GM23338 (cell line): ENCODE measurements at regions not wholly inside any gene's neighbourhood (a gene's known extent, or its start where the extent isn't known, plus 50 kb on each side); places are given as distances from the start of the nearest gene placed in this dataset.

ENCODE experiments used
- ATAC-seq: fragments of 200-7000 bp; cut with Tn5 transposase; 3 replicates; pipeline ENCODE4 v1.9.1; 2020
- DNase-seq: peaks from one replicate; pipeline ENCODE4 v3.0.0-alpha.2; 2015; ENCODE audit warnings: low spot score
- H2AFZ ChIP-seq: fragments of 200-600 bp; sonication (generic); 2 replicates; pipeline ENCODE4 v1.8.0; 2016; ENCODE audit warnings: antibody characterized with exemption, mild to moderate bottlenecking, moderate library complexity
- H3F3A ChIP-seq: fragments of 200-600 bp; sonication (generic); replicated peaks from 2 replicates; pipeline ENCODE4 v1.8.0; 2017; ENCODE audit warnings: antibody characterized with exemption, mixed run types, low read depth
- H3K27ac ChIP-seq: fragments of 200-600 bp; sonication (generic); 2 replicates; pipeline ENCODE4 v1.6.1; 2016; ENCODE audit warnings: low read depth
- H3K27me3 ChIP-seq: fragments of 200-600 bp; sonication (generic); 2 replicates; pipeline ENCODE4 v1.8.0; 2016; ENCODE audit warnings: mild to moderate bottlenecking, mixed run types, moderate library complexity; ENCODE audit not compliant: insufficient read depth
- H3K36me3 ChIP-seq: fragments of 200-600 bp; sonication (generic); 2 replicates; pipeline ENCODE4 v1.8.0; 2016; ENCODE audit warnings: mild to moderate bottlenecking; ENCODE audit not compliant: insufficient read depth
- H3K4me1 ChIP-seq: fragments of 200-600 bp; sonication (generic); 2 replicates; pipeline ENCODE4 v1.8.0; 2016; ENCODE audit warnings: mild to moderate bottlenecking, moderate library complexity; ENCODE audit not compliant: insufficient read depth
- H3K4me2 ChIP-seq: fragments of 200-600 bp; sonication (generic); 2 replicates; pipeline ENCODE4 v1.7.1; 2017; ENCODE audit warnings: mixed run types
- H3K4me3 ChIP-seq: fragments of 200-600 bp; sonication (generic); 2 replicates; pipeline ENCODE4 v1.6.1; 2016; ENCODE audit warnings: mixed run types
- H3K79me2 ChIP-seq: fragments of 200-600 bp; sonication (generic); replicated peaks from 2 replicates; pipeline ENCODE4 v1.8.0; 2017; ENCODE audit warnings: mild to moderate bottlenecking; ENCODE audit not compliant: insufficient read depth
- H3K9me2 ChIP-seq: fragments of 200-600 bp; sonication (generic); 2 replicates; pipeline ENCODE4 v1.8.0; 2017; ENCODE audit not compliant: insufficient read depth
- H4K20me1 ChIP-seq: fragments of 200-600 bp; sonication (generic); replicated peaks from 2 replicates; pipeline ENCODE4 v1.8.0; 2017; ENCODE audit warnings: mild to moderate bottlenecking; ENCODE audit not compliant: insufficient read depth
- H3K27ac Mint-ChIP-seq: 2 replicates; pipeline ENCODE4 v1.8.0; 2020; ENCODE audit warnings: inconsistent platforms, mild to moderate bottlenecking, moderate library complexity, mixed read lengths
- H3K27me3 Mint-ChIP-seq: 3 replicates; pipeline ENCODE4 v1.8.0; 2022; ENCODE audit warnings: low read depth, mild to moderate bottlenecking, moderate library complexity, mixed read lengths, inconsistent platforms; ENCODE audit not compliant: insufficient read depth, poor library complexity
- H3K36me3 Mint-ChIP-seq: 3 replicates; pipeline ENCODE4 v1.8.0; 2021; ENCODE audit warnings: low read depth, mild to moderate bottlenecking, inconsistent platforms, moderate library complexity, mixed read lengths
- H3K4me1 Mint-ChIP-seq: 3 replicates; pipeline ENCODE4 v1.8.0; 2020; ENCODE audit warnings: mild to moderate bottlenecking, inconsistent platforms, mixed read lengths
- H3K4me3 Mint-ChIP-seq: 3 replicates; pipeline ENCODE4 v1.8.0; 2021; ENCODE audit warnings: moderate library complexity, mild to moderate bottlenecking, inconsistent platforms, mixed read lengths
- H3K9me3 Mint-ChIP-seq: 3 replicates; pipeline ENCODE4 v1.8.0; 2020; ENCODE audit warnings: moderate library complexity, mild to moderate bottlenecking, inconsistent platforms, mixed read lengths
- CREB1 ChIP-seq: fragments of 250-450 bp; sonication (Bioruptor Pico); IDR thresholded peaks from 2 replicates; pipeline ENCODE4 v1.5.0; 2020; ENCODE audit warnings: low read depth, mild to moderate bottlenecking, moderate library complexity
- EZH2 ChIP-seq: fragments of 200-600 bp; sonication (generic); IDR thresholded peaks from one replicate; pipeline ENCODE4 v1.8.0; 2017; ENCODE audit warnings: antibody characterized with exemption, mild to moderate bottlenecking, low read depth; ENCODE audit not compliant: unreplicated experiment
- EZH2phosphoT487 ChIP-seq: fragments of 200-600 bp; sonication (generic); IDR thresholded peaks from one replicate; pipeline ENCODE4 v1.8.1; 2018; ENCODE audit warnings: antibody characterized with exemption; ENCODE audit not compliant: unreplicated experiment
- JUNB ChIP-seq: IDR thresholded peaks from one replicate; pipeline ENCODE4 v1.6.1; 2016; ENCODE audit warnings: antibody characterized with exemption; ENCODE audit not compliant: unreplicated experiment
- NANOG ChIP-seq: IDR thresholded peaks from 2 replicates; pipeline ENCODE4 v1.6.1; 2016; ENCODE audit warnings: antibody characterized with exemption, borderline replicate concordance
- POLR2AphosphoS5 ChIP-seq: IDR thresholded peaks from 2 replicates; pipeline ENCODE4 v1.6.1; 2016; ENCODE audit warnings: antibody characterized with exemption, low read depth
- STAT1 ChIP-seq: IDR thresholded peaks from one replicate; pipeline ENCODE4 v1.6.1; 2016; ENCODE audit warnings: antibody characterized with exemption; ENCODE audit not compliant: unreplicated experiment
- TF ChIP-seq, protein P1 (sequence below): fragments of 250-450 bp; sonication (Bioruptor Pico); IDR thresholded peaks from 2 replicates; pipeline ENCODE4 v1.5.0; 2020; ENCODE audit warnings: mild to moderate bottlenecking, moderate library complexity
- TF ChIP-seq, protein P2 (sequence below): IDR thresholded peaks from 2 replicates; pipeline ENCODE4 v1.6.1; 2016; ENCODE audit warnings: antibody characterized with exemption

DNA sequence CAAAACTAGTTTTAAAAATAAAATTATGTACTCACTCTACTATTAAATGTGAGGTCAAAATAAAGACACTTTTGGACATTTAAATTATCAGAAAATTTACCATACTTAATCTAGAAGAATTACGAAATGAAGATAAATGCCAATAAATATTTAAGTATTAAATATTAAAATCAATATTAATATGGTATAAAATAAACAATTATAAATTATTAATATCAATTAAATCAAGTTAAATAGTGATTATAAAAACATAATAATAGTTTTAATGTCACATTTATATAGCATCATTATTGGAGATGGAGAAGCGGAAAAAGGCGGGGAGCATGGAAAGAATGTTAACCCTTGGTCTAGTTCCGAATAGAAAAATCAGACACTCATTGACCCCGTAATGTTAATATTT, 224.3 kb upstream of the MDGA2 start:
- Mint-ChIP-seq H3K27me3 (no peaks in the 10 kb centered on the region), H3K36me3 (no peaks in the 10 kb centered on the region), H3K4me3 (no peak overlapping the region), H3K27ac (no peak overlapping the region), H3K9me3 (no peaks in the 10 kb centered on the region; the same call in 2 of the 3 replicates), H3K4me1 (no peaks in the 10 kb centered on the region)
- no peaks in the 10 kb centered on the region for H3F3A ChIP-seq
- no peaks in the 10 kb centered on the region for H4K20me1 ChIP-seq
- TF ChIP-seq EZH2 = no peak
- H3K9me2 ChIP-seq = no peaks in the 10 kb centered on the region
- H3K36me3 ChIP-seq = no peaks in the 10 kb centered on the region
- ATAC-seq (no peak), DNase-seq (no peak)
- H3K27ac ChIP-seq = no peak overlapping the region
- no peaks in the 10 kb centered on the region for H3K4me1 ChIP-seq
- H2AFZ ChIP-seq = no peak overlapping the region
- no peak overlapping the region for H3K4me3 ChIP-seq
- no peak overlapping the region for H3K4me2 ChIP-seq
- no peaks in the 10 kb centered on the region for H3K27me3 ChIP-seq
- peaks cover 20% of the 10 kb centered on the region for H3K79me2 ChIP-seq

DNA sequence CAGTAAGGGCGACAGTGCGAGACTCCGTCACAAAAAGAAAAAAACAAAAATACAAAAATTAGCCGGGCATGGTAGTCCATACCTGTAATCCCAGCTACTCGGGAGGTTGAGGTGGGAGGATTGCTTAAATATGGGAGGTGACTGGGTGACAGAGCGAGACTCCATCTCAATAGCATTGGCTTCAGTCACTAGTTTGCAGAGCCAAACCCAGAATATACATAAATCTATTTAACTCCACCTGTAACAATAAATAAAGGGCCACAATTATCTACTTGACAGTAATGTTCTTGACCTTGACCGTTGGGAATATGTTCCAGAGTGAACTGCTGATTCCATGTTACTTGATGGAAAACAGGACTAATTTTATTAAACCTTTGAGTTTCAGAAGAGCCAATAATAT, 198.9 kb upstream of the MDGA2 start:
- DNase-seq (no peak), ATAC-seq (no peak)
- Histone ChIP-seq H3K4me1 (no peaks in the 10 kb centered on the region), H2AFZ (no peak overlapping the region), H3K27ac (no peak overlapping the region), H3K4me3 (no peak overlapping the region), H3K9me2 (no peaks in the 10 kb centered on the region), H3F3A (no peaks in the 10 kb centered on the region), H4K20me1 (no peaks in the 10 kb centered on the region), H3K4me2 (no peak overlapping the region), H3K27me3 (no peaks in the 10 kb centered on the region), H3K36me3 (no peaks in the 10 kb centered on the region), H3K79me2 (no peaks in the 10 kb centered on the region)
- Mint-ChIP-seq H3K27ac (no peak overlapping the region), H3K9me3 (no peaks in the 10 kb centered on the region; the same call in 2 of the 3 replicates), H3K36me3 (no peaks in the 10 kb centered on the region), H3K4me3 (no peak overlapping the region), H3K27me3 (no peaks in the 10 kb centered on the region), H3K4me1 (no peaks in the 10 kb centered on the region)
- no peak for TF ChIP-seq JUNB
- no peak for TF ChIP-seq NANOG
- no peak for TF ChIP-seq CREB1

DNA sequence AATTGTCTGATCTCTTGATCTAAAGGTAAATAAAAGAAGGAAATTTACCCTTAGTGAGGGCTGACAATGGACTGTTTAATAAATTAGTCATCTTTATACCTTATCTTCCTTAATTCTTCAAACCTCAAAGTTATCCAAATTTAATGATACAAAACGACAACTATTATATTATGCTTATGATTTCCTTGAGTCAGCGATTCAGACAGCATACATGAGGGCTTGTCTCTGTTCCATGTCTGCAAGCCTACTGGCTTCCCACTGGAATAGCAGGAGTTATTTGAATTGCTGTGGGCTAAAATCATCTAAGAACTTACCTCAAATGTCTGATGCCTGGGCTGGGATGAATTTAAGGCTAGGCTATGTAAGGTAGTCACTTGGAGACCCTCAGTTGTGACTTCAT, 197.2 kb upstream of the MDGA2 start:
- Mint-ChIP-seq H3K27ac (no peak overlapping the region), H3K9me3 (no peaks in the 10 kb centered on the region; the same call in 2 of the 3 replicates)
- H3K79me2 ChIP-seq = no peaks in the 10 kb centered on the region
- TF ChIP-seq EZH2phosphoT487 (no peak), STAT1 (no peak), POLR2AphosphoS5 (no peak), JUNB (no peak)
- TF ChIP-seq, protein P1, sequence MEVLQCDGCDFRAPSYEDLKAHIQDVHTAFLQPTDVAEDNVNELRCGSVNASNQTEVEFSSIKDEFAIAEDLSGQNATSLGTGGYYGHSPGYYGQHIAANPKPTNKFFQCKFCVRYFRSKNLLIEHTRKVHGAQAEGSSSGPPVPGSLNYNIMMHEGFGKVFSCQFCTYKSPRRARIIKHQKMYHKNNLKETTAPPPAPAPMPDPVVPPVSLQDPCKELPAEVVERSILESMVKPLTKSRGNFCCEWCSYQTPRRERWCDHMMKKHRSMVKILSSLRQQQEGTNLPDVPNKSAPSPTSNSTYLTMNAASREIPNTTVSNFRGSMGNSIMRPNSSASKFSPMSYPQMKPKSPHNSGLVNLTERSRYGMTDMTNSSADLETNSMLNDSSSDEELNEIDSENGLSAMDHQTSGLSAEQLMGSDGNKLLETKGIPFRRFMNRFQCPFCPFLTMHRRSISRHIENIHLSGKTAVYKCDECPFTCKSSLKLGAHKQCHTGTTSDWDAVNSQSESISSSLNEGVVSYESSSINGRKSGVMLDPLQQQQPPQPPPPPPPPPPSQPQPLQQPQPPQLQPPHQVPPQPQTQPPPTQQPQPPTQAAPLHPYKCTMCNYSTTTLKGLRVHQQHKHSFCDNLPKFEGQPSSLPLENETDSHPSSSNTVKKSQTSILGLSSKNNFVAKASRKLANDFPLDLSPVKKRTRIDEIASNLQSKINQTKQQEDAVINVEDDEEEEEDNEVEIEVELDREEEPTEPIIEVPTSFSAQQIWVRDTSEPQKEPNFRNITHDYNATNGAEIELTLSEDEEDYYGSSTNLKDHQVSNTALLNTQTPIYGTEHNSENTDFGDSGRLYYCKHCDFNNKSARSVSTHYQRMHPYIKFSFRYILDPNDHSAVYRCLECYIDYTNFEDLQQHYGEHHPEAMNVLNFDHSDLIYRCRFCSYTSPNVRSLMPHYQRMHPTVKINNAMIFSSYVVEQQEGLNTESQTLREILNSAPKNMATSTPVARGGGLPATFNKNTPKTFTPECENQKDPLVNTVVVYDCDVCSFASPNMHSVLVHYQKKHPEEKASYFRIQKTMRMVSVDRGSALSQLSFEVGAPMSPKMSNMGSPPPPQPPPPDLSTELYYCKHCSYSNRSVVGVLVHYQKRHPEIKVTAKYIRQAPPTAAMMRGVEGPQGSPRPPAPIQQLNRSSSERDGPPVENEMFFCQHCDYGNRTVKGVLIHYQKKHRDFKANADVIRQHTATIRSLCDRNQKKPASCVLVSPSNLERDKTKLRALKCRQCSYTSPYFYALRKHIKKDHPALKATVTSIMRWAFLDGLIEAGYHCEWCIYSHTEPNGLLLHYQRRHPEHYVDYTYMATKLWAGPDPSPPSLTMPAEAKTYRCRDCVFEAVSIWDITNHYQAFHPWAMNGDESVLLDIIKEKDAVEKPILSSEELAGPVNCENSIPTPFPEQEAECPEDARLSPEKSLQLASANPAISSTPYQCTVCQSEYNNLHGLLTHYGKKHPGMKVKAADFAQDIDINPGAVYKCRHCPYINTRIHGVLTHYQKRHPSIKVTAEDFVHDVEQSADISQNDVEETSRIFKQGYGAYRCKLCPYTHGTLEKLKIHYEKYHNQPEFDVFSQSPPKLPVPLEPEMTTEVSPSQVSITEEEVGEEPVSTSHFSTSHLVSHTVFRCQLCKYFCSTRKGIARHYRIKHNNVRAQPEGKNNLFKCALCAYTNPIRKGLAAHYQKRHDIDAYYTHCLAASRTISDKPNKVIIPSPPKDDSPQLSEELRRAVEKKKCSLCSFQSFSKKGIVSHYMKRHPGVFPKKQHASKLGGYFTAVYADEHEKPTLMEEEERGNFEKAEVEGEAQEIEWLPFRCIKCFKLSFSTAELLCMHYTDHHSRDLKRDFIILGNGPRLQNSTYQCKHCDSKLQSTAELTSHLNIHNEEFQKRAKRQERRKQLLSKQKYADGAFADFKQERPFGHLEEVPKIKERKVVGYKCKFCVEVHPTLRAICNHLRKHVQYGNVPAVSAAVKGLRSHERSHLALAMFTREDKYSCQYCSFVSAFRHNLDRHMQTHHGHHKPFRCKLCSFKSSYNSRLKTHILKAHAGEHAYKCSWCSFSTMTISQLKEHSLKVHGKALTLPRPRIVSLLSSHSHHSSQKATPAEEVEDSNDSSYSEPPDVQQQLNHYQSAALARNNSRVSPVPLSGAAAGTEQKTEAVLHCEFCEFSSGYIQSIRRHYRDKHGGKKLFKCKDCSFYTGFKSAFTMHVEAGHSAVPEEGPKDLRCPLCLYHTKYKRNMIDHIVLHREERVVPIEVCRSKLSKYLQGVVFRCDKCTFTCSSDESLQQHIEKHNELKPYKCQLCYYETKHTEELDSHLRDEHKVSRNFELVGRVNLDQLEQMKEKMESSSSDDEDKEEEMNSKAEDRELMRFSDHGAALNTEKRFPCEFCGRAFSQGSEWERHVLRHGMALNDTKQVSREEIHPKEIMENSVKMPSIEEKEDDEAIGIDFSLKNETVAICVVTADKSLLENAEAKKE (CRISPR knock-in tag) = no peak
- TF ChIP-seq, protein P2, sequence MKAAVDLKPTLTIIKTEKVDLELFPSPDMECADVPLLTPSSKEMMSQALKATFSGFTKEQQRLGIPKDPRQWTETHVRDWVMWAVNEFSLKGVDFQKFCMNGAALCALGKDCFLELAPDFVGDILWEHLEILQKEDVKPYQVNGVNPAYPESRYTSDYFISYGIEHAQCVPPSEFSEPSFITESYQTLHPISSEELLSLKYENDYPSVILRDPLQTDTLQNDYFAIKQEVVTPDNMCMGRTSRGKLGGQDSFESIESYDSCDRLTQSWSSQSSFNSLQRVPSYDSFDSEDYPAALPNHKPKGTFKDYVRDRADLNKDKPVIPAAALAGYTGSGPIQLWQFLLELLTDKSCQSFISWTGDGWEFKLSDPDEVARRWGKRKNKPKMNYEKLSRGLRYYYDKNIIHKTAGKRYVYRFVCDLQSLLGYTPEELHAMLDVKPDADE = no peak

More for the DNA sequence above, 197.2 kb upstream of the MDGA2 start:
- H3K4me3 Mint-ChIP-seq = no peak overlapping the region
- Histone ChIP-seq H3K9me2 (no peaks in the 10 kb centered on the region), H3F3A (no peaks in the 10 kb centered on the region), H3K4me2 (no peak overlapping the region), H3K36me3 (no peaks in the 10 kb centered on the region), H3K27me3 (no peaks in the 10 kb centered on the region), H3K4me3 (no peak overlapping the region), H3K4me1 (no peaks in the 10 kb centered on the region), H2AFZ (no peak overlapping the region), H4K20me1 (no peaks in the 10 kb centered on the region), H3K27ac (no peak overlapping the region)
- ATAC-seq (no peak), DNase-seq (no peak)
- H3K4me1 Mint-ChIP-seq = no peaks in the 10 kb centered on the region
- H3K36me3 Mint-ChIP-seq = no peaks in the 10 kb centered on the region
- no peaks in the 10 kb centered on the region for H3K27me3 Mint-ChIP-seq
